ENCODE measurements at regions not wholly inside any gene's neighbourhood (a gene's known extent, or its start where the extent isn't known, plus 50 kb on each side); places are given as distances from the start of the nearest gene placed in this dataset.
"Not testable (repeated sequence)": the region's sequence is repeated elsewhere in the genome, so short reads cannot be mapped to it uniquely, and the experiment has no call there.

DNA sequence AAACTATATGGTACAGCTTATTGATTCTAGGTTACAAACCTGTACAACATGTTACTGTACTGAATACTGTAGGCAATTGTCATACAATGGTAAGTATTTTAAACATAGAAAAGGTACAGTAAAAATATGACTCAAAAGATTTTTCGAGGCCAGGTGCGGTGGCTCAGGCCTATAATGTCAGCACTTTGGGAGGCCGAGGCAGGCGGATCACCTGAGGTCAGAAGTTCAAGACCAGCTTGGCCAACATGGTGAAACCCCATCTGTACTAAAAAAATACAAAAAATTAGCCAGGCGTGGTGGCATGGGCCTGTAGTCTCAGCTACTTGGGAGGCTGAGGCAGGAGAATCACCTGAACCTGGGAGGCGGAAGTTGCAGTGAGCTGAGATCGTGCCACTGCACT is 646.6 kb downstream of the ISL1 start:
- TF ChIP-seq CTCF (IDR thresholded peaks at IDR 0.05); POLR2AphosphoS5 (IDR thresholded peaks at IDR 0.05; ENCODE audit: insufficient read depth in 1 of 2, low read depth in 1 of 2); POLR2A (IDR thresholded peaks at IDR 0.05): not testable (repeated sequence)

All from vagina (tissue), 2 donors.